GM19395 (cell line): ENCODE measurements at regions not wholly inside any gene's neighbourhood (a gene's known extent, or its start where the extent isn't known, plus 50 kb on each side); places are given as distances from the start of the nearest gene placed in this dataset.

Source experiments
- ATAC-seq: cut with Tn5 transposase; IDR thresholded peaks from one replicate; pipeline ENCODE4 v1.9.1; 2021; ENCODE audit warnings: mild to moderate bottlenecking, moderate library complexity; ENCODE audit not compliant: unreplicated experiment

DNA sequence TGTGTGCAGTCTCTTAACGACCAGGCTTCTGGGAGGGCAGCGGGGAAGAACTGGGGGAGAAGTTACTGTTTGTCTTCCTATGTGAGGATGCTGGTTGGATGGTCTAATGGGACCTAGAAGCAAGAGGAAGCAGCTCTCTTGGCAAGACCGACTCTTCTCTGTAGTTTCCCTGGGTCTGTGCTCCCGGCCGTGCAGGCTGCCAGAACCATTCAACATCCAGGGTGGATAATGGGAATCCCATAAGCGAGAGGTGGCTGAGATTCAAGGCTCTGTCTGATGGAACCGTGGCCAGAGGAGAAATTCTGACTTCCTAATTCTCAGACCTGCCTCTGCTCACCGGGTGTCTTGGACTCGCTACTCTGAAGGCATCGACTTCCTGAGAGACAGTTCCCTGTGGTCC lies 561.0 kb upstream of the TBX3 start:
- no peak for ATAC-seq

DNA sequence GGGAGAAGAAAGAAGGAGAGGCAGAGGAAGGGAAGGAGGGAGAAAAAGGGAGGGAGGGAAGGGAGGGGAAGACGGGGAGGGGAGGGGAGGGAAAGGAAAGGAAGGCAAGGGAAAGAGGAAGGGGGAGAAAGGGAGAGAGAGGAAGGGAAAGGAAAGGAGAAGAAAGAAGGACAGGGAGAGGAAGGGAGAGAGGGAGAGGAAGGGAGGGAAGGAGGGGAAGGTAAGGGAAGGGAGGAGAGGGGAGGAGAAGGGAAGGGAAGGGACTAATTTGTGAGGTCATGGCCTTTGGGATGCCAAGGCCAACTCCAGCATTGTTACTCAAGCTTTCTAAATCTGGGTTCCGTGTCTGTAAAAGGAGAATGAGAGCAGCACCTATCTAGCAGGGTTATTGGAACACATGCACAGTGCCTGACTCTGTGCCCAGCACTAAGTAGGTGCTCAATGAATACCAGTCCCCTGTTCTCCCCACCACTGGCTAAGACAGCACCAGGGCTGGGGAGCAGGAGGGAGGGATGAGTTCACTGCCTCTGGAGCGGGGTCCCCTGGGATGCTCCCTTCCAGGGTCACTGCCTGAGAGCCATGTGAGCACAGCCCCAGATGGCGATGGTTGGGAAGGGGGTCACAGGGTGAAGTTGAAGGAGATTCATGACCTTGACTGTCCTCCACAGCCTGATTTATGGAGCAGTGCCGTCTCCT lies 560.1 kb upstream of the TBX3 start:
- no peak for ATAC-seq

DNA sequence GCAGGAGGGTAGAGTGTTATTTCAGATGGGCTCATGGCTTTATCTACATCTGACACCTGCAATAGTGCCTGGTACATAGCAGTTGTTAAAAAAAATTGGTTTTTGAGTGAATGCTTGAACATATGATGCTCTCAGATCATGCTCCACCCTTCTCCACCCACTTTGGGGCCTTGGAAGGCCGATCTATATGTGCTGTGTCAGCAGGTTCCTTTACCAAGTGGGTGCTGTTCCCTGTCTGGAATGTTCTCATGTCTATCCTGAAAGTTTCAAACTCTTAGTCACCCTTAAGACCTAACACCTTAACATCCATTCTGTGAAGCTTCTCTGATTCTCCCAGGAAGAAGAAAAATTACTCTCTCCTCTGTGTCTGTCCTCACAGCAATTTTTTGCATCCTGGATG lies 556.3 kb upstream of the TBX3 start:
- ATAC-seq, result no peak

DNA sequence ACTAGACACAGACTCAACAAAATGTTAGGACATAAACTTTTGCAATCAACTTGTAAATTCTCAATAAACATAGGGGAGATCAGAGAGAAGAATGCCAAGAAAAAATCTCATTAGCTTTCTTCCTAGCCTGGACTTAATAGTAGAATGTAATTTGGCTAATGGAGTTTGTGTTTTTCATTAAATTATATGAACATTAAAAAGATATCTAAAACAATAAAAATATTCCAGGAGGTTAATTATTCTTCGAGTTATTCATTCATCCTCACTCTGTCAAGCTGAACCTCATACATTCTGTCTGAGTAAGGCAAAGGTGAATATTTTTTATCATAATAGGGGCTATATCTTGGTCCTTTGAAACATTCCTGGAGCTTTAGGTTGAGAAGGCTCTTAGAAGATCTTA lies 551.9 kb upstream of the TBX3 start:
- no peak for ATAC-seq

DNA sequence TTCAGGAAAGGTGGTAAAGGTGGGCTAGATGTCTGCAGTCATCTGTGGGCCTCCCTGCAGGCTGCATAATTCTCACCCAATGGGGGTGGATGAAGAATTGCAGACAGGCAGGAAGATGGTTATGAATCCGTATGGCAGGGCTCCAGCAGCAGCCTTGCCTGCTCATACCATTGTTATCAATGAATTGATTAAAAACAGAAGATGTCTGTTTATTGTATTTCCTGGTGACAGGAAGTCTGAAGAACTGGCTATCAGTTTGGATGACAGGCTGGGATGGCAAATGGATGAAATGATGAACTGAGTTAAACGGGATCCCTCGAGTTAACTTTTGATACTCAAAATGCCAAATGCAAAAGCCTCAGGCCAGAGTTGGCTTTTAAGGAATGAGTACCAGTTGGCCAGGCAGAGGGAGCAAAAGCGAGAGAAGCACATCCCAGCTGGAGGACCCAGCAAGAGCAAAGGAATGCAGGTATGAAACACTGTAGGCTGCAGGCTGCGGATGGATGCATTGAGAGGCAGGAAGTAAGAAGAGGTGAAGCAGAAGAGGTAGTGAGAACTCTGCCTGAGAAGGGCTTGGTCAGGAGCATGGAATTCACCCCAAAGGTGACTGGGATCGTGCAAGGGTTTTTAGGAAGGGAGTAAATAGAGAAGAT lies 550.0 kb upstream of the TBX3 start:
- ATAC-seq, result no peak

DNA sequence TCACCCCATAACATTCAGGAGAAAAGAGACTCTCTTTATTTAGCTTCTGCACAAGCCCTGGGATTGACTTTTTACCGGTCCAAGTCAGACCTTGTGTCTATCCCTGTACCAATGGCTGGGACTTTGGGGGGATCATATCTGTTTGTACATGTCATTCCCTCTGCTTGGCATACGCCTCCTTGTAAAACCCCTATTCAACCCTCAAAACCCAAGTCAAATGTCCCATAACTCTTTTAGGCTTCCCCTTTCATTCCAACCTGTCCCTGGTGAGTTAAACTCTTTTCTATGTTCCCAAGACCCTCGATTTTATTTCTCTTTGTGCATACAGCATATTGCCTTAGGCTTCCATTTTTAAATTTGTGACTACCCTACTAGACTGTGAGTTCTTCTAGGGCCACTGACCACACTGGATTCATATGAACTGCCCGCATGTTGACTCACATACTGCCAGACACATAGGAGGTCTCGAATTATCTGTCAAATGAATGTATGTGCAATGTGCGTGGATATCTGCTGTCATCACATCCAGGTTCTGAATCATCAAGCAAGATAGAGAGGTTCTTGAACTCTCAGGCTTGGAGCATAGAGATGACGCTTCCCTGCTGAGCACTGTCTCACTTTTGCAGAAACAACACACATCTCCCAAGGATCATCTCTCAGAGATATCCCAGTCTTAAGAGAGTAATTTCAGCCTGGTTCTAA lies 548.6 kb upstream of the TBX3 start:
- ATAC-seq, result no peak

DNA sequence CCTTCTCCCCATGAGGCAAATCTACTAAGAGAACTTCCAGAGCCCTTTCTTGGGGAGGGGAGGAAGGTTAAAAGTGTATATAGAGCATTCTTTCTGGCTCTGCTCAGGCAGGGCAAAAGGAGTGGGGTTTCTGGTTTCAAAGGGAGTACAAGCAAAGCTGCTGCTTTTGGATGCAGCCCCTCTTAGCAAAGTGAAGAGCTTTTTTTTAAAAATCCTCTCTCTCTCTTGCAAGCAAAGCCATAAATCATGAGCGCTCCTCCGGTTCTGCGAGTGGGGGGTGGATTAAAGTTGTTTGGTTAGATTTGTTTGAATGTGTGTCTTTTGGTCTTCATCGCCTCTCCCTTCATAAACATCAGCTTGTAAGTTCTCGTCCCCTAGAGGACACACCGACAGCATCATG lies 546.6 kb upstream of the TBX3 start:
- ATAC-seq, result no peak

DNA sequence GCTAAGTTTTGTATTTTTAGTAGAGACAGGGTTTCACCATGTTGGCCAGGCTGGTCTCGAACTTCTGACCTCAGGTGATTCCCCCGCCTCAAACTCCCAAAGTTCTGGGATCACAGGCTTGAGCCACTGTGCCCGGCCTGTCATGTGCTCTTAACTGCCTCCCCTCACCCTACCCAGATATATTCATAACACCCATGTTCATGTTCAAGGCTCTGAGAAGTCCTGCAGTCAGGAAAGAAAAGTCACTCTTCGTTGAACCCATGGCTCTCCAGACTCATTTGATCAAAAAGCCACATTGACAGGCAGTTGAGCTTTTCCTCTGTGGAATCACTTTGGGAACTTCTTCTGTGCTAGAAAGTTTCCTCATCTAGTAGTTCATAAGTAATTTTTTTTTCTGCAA lies 545.5 kb upstream of the TBX3 start:
- no peak for ATAC-seq

DNA sequence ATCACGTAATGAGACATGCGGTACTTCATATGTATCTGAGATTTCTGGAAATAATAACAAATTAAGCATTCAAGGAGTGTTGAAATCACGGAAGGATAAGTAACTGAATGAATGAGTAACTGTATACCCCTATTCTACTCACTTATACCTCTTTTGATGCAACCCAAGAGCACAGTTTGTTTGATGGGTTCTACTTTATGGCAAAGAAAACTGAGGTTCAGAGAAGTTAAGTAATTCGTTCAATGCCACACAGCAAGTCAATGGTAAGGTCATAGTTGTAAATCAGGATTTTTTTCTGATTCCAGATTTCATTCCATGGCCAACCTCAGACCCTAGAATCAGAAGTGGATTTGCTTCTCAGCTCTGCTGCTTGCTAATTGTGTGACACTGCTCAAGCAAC lies 544.5 kb upstream of the TBX3 start:
- no peak for ATAC-seq

DNA sequence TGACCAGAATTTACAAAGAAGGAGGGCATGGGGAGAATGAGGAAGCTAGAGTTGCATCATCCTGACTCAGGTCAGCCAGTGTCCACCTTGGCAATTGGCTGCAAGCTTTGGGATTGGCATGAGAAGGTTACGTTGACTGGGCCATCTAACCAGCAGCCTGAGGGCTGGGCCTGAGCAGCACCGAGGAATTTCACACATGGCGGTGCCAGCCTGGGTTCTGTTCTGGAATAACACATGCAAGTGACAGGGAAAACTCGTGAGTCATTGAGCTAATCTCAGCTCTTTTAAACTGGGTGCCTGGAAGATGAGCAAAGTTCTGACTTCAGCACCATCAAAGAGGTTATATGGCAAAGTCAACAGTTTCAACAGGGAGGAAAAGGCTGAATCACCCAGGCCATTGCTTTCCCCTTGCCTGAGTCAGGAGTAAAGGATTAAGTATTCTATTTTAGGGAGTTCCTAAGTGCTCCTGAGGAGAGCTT lies 543.2 kb upstream of the TBX3 start:
- ATAC-seq, result no peak

DNA sequence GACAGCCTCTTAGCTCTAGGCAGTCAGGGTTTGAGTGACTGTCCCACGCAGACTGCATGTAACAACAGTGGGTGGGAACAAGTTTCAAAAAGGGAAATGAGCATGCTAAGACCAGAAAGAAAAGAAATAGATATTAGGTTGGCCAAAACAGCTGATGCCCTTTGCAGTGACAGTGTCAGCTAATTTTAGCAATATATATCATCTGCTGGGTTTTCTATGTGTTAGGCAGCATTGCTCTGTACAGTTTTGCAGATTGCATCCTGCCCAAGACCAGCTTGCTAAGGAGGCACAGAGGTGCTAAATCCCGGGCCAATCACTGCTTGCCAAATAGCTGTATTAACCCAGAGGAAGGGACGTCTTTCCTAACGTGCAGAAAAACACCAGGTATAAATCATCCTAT lies 541.9 kb upstream of the TBX3 start:
- ATAC-seq, result no peak

DNA sequence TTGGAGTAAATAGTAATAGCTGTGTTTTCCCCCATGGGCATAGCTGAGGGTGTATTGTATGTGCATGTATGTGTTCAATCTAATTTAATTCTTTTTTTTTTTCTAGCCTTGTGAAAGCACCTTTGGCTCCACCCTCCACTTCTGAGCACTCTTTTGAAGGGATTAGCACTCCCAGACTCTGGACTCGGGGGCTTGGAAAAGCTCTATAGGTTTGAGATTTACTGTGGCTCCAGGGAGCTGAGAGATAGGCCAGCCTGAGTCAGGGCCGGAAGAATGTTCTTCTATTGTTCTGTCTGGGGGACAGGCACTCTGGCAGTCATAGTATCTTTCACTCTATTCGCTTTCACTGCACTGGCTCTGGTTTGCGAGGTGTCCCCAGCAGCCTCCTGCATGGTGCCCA lies 540.0 kb upstream of the TBX3 start:
- no peak for ATAC-seq

DNA sequence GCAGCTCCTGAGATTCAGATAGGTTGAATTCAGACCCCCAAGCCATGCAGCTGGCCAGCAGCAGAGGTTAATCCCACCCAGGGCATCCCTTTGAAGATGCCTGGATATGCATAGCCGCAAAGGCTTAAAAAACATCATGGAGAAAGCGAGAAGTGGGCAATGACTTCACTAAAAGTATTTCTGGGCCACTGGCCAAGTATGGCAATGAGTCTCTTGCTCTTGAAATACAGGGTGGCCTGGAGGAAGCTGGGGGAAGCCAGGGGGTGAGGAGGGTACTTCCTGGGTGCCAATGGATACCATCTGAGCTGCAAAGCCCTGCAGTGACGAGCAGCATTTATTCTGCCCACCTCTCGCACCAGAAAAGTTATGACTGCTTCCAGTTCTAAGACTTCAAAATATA lies 539.3 kb upstream of the TBX3 start:
- ATAC-seq, result no peak

DNA sequence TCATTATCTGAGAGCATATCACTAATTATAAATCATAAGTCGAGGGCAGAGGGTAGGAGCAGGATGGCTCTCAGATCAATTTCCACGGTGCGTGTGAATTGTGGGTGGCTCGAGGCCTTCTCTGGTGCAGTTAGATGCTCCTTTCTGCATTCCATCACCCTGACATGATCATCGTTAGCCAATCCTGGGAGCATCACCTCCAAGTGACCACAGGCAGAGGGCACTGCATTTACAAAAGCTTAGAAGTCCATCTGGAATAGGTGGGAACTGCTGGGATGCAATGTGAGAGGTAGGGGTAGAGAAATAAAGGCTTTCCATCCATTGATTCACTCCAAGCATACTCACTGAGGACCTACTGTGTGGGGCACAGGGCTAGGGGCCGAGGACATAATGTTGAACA lies 538.2 kb upstream of the TBX3 start:
- ATAC-seq, result no peak

DNA sequence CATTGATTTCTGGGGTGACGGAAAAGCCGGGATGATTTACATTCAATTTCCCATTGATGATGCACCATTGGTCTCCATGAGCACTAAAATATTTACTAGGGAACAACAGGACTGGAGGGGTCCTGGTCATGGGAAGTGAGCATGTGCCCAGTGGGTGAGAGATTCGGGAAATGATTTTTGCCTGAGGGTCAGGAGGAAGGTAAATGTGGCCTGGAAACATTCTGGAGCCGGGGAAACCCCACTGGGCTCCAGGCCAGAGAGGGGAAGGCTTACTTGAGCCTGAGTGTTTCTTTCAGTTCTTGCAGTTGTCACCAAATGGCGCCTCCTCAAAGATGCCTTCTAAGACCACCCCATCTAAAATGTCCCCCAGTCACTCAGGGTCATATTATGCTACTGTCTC lies 532.3 kb upstream of the TBX3 start:
- ATAC-seq, result no peak

DNA sequence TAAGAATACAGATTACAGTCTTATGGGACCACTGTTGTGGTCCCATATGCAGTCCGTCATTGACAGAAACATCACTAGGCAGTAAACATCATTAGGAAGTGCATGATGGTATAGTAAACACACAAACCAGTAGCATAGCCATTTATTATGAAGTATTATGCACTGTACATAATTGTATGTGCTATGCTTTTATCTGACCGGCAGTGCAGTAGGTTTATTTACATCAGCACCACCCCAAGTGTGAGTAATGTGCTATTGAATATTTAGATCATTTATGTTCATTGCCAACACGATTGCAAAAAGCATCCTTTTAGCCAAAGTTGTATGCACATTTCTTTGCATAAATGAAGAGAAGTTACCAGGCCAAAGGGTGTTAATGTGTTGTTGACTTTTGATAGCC lies 531.6 kb upstream of the TBX3 start:
- ATAC-seq, result no peak

DNA sequence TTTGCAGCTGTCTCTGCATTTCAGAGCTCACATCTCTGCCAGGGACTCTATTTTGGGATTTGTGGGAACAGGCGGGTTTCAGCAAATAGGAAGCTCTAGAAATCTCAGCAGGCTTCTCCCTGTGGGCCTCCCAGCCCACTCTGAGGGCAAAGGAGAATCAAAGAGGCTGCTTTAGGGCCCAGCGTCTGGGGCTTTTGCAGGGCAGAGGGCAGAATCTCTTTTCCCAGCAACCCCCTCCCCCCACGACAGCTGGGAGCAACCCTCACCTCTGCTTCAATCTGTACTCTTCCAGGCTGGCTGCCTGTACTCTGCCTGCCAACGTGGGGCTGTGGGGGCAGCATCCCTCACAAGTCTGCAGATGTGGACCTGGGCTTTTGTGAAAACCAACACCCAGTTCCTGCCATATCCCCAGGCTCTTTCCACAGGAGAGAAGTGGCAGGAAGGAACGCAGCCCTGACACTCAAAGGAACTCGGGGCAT lies 529.6 kb upstream of the TBX3 start:
- no peak for ATAC-seq

DNA sequence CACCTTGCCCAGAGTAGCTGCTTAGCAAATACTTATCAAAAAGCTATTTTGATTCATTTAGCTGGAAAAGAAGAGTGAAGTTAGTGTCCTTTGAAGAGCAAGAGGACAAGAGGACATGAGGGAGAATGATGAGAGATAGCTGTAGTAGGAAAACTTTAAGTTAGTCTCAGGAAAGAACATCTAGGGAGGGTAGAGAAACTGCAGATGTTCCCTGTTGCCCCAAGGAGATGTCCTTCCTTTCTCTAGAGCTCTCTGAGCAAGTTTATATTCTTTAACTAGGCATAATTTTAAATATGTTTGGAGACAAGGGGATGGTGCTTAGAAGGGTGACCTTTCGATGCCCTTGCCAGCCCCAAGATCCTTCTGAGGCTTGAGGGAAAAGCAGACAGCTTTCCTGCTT lies 529.1 kb upstream of the TBX3 start:
- no peak for ATAC-seq

DNA sequence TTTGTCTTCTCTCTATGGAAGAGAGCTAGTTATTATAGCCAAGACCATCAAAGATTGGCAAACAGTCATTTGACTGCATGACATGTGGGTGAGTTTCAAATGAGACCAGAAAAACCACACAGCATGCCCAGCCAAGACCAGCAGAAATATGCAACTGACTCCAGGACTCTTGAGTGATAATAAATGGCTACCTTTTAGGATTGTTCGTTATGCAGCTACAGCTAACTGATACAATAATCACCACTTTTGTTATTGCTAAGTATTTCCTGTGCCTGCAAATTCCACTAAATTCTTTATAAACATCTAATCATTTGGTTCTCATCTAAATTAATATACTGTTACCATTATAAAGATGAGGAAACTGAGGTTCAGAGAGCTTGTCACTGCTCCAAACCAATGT lies 528.4 kb upstream of the TBX3 start:
- no peak for ATAC-seq

DNA sequence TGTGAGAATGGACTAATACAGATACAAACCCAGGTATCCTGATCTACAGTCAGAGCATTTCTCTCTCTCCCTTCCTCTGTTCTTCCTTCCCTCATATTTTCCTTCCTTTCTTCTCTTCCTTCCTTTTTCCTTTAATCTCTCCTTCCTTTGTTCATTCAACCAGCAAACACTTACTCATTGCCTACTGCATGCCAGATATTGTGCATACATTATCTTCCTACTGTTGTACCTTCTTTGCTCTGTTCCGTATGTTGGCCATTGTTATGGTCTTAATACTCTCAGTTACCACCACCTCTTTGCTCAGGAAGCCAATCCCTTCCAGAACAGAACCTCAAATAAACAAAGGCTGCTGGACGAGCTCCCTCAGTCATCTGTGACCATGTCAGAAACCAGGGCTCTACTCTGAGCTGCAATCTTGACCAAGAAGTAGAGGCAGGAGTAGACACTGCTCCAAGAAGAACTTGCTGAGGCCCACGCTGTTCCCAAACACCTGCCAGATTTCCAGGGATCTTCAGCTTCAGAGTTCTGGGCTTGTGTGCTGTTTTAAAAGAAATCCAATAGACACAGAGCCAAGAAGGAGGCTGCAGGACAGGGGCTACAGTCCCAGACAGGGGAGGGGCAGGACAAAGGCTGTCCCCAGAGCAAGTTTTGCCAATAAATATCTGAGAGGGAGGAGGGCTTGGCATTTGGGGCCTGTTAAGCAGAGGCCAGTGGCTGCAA lies 526.7 kb upstream of the TBX3 start:
- ATAC-seq, result no peak

DNA sequence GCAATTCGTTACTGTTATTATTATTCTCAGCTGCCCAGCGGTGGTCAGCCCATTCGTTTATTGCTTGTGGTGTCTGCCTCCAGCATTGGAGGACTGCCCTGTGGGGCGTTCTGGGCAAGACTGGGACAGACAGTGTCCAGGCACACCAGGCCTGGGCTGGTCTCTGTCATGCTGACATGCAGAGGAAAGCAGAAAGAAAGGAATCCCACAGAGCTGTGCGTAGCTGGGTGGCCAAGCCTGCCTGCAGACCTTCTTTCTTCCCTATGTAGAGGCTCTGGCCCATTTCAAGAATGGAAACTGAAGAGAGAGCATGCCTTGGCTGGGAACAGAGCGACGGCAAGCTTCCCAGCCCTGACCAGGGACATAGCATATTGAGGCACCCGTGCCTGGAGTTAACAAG lies 525.3 kb upstream of the TBX3 start:
- no peak for ATAC-seq

DNA sequence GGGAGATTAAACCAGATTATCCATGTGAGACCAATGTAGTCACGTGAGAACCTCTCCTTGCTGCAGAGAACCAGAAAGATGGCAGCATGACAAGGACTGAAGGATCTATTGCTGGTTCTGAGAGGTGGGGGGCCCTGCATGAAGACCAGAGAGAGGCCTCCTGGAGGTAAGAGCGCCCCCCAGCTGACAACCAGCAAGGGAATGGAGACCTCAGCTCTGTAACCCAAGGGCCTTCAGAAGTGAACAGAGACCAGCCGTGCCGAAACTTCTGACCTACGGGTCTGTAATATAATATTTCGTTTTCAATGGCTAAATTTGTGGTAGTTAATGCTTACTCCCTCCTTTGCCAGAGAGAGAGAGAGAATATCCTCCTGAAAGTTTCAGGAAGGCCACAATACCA lies 524.1 kb upstream of the TBX3 start:
- no peak for ATAC-seq
